ENCODE measurements at regions not wholly inside any gene's neighbourhood (a gene's known extent, or its start where the extent isn't known, plus 50 kb on each side); places are given as distances from the start of the nearest gene placed in this dataset.

GRCh38 chr13:30133554-30133912 is 173.8 kb downstream of the KATNAL1 start:
- TF ChIP-seq CTCF (IDR thresholded peaks at IDR 0.05) = no peak
- no peak for TF ChIP-seq POLR2A (IDR thresholded peaks at IDR 0.05)
